Keratinocyte (primary cell): ENCODE measurements at regions not wholly inside any gene's neighbourhood (a gene's known extent, or its start where the extent isn't known, plus 50 kb on each side); places are given as distances from the start of the nearest gene placed in this dataset.

Experiments
- DNase-seq: peaks from one replicate; pipeline ENCODE4 v3.0.0-alpha.2; 2011; ENCODE audit warnings: low read depth, missing footprints, low spot score
- FAIRE-seq: peaks from 2 replicates; lab custom pipeline; 2011; peaks lifted over from hg19 to GRCh38; lab: Jason Lieb, UNC
- H2AFZ ChIP-seq: 2 replicates; pipeline ENCODE4 v1.6.0; 2012; ENCODE audit warnings: low read length, control low read depth, inconsistent platforms; ENCODE audit not compliant: control insufficient read depth
- H3K27ac ChIP-seq: 2 replicates; pipeline ENCODE4 v1.5.1; 2011; ENCODE audit warnings: low read length; ENCODE audit not compliant: control insufficient read depth, insufficient read depth
- H3K27me3 ChIP-seq: 3 replicates; pipeline ENCODE4 v1.6.0; 2011; ENCODE audit warnings: low read length; ENCODE audit not compliant: control insufficient read depth, insufficient read depth; ENCODE audit errors: extremely low read depth
- H3K36me3 ChIP-seq, 2 experiments: 2 replicates in 1 of 2; 3 replicates in 1 of 2; pipeline ENCODE4 v1.5.1; 2011; ENCODE audit warnings: low read length in 2 of 2, mild to moderate bottlenecking in 1 of 2; ENCODE audit not compliant: control insufficient read depth in 2 of 2, insufficient read depth in 2 of 2; ENCODE audit errors: extremely low read depth in 1 of 2
- H3K4me1 ChIP-seq: 3 replicates; pipeline ENCODE4 v1.5.1; 2011; ENCODE audit warnings: low read length; ENCODE audit not compliant: control insufficient read depth, insufficient read depth; ENCODE audit errors: extremely low read depth
- H3K4me2 ChIP-seq: 3 replicates; pipeline ENCODE4 v1.6.0; 2011; ENCODE audit warnings: low read depth, low read length; ENCODE audit not compliant: control insufficient read depth, insufficient read depth; ENCODE audit errors: extremely low read depth
- H3K4me3 ChIP-seq, 3 experiments: fragments of 200-600 bp in 1 of 3; sonication (generic) in 1 of 3; 2 replicates in 2 of 3; 3 replicates in 1 of 3; pipeline ENCODE4 v1.5.1; 2011 to 2016; ENCODE audit warnings: low read length in 3 of 3, mild to moderate bottlenecking in 3 of 3, control low read depth in 2 of 3, inconsistent platforms in 1 of 3, low read depth in 1 of 3, mixed read lengths in 1 of 3, mixed run types in 1 of 3, moderate library complexity in 1 of 3; ENCODE audit not compliant: control insufficient read depth in 2 of 3, insufficient read depth in 2 of 3; ENCODE audit errors: extremely low read depth in 1 of 3
- H3K79me2 ChIP-seq: 2 replicates; pipeline ENCODE4 v1.6.0; 2012; ENCODE audit warnings: low read length; ENCODE audit not compliant: control insufficient read depth, insufficient read depth
- H3K9ac ChIP-seq: 3 replicates; pipeline ENCODE4 v1.6.0; 2011; ENCODE audit warnings: low read length; ENCODE audit not compliant: control insufficient read depth, insufficient read depth; ENCODE audit errors: extremely low read depth
- H3K9me1 ChIP-seq: 3 replicates; pipeline ENCODE4 v1.6.0; 2011; ENCODE audit warnings: low read length; ENCODE audit not compliant: control insufficient read depth, insufficient read depth; ENCODE audit errors: extremely low read depth
- H3K9me3 ChIP-seq: 2 replicates; pipeline ENCODE4 v1.5.1; 2012; ENCODE audit warnings: low read depth, low read length; ENCODE audit not compliant: control insufficient read depth
- H4K20me1 ChIP-seq: 3 replicates; pipeline ENCODE4 v1.6.0; 2011; ENCODE audit warnings: low read length; ENCODE audit not compliant: control insufficient read depth, insufficient read depth; ENCODE audit errors: extremely low read depth
- CTCF ChIP-seq, 3 experiments: IDR thresholded peaks in 1 of 3; conservative IDR thresholded peaks in 1 of 3; optimal IDR thresholded peaks in 1 of 3; 2 replicates in 2 of 3; 3 replicates in 1 of 3; pipeline versions ENCODE3 to v1.5.1; 2011; ENCODE audit warnings: low read length in 3 of 3, mild to moderate bottlenecking in 3 of 3, moderate library complexity in 2 of 3, control low read depth in 1 of 3, inconsistent platforms in 1 of 3; ENCODE audit not compliant: insufficient read depth in 2 of 3; ENCODE audit errors: extremely low read depth in 1 of 3
- EZH2 ChIP-seq: IDR thresholded peaks from one replicate; pipeline ENCODE4 v1.6.1; 2012; ENCODE audit warnings: inconsistent platforms, mild to moderate bottlenecking, low read length, moderate library complexity
- dilution Hi-C: fragments of 300-500 bp; cut with MboI; formaldehyde crosslinking; loops from one replicate; pipeline ENCODE4 v1.7.0; 2020; ENCODE audit warnings: low sequenced_read_pairs; ENCODE audit not compliant: extremely low pct_ligation_motif_present

DNA sequence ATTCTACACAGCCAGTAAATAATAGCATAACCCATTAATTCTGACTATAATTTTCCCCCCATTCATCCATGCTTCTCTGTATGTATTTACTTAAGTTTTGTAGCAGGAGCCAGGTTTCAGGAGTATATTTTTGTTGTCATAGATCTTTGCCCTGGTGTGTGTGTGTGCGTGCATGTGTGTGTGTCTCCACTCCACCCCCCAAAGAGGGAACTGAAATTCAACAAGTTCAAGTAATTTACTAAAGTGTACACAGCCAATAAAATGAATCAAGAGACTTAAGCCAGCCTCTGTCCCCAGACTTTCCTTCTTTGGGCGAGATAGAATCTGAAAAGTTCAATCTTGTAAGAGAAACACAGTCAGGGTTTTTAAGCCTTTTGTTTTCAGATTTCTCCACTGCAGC lies 792.0 kb downstream of the MED13L start:
- Histone ChIP-seq H2AFZ (no peak overlapping the region), H3K9me3 (no peaks in the 10 kb centered on the region), H3K9ac (no peak overlapping the region), H3K27me3 (no peaks in the 10 kb centered on the region), H4K20me1 (no peaks in the 10 kb centered on the region), H3K4me1 (no peaks in the 10 kb centered on the region), H3K36me3 (no peaks in the 10 kb centered on the region), H3K9me1 (no peaks in the 10 kb centered on the region), H3K27ac (no peak overlapping the region), H3K79me2 (no peaks in the 10 kb centered on the region), H3K4me3 (no peak overlapping the region), H3K4me2 (no peak overlapping the region)
- dilution Hi-C loops: no loop called here
- TF ChIP-seq CTCF (optimal IDR thresholded peaks at IDR 0.05 in 1 of 3, IDR thresholded peaks at IDR 0.05 in 1 of 3, conservative IDR thresholded peaks at IDR 0.05 in 1 of 3; ENCODE audit: extremely low read depth in 1 of 3, insufficient read depth in 2 of 3, low read length in 3 of 3): no peak
- TF ChIP-seq EZH2: no peak
- no peak for DNase-seq
- FAIRE-seq: no peak

DNA sequence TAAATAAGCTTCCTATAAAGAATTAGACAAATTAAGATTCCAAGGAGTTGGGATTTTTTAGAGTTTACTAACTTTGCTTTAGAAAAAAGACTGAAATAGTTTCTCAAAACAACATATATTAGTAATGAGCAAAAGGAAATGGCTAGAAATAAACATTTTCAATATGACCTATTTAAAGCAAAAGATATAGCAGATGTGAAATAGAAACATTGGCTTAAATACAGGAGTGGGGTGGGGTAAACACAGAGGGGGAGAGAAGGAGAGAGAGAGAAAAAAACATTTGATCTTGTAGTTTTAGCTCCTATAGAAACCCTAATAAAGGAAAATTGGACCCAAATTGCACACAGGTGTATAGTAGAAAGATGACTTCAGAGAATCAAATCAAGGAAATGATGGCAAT lies 794.5 kb downstream of the MED13L start:
- H2AFZ ChIP-seq: no peak overlapping the region
- no peak overlapping the region for H3K4me3 ChIP-seq
- H3K27me3 ChIP-seq: no peaks in the 10 kb centered on the region
- FAIRE-seq (no peak), DNase-seq (no peak)
- dilution Hi-C loops: no loop called here
- no peaks in the 10 kb centered on the region for H3K4me1 ChIP-seq
- H3K36me3 ChIP-seq: no peaks in the 10 kb centered on the region
- H3K9me3 ChIP-seq: no peaks in the 10 kb centered on the region
- H3K9ac ChIP-seq: no peak overlapping the region
- no peaks in the 10 kb centered on the region for H3K9me1 ChIP-seq
- TF ChIP-seq CTCF (optimal IDR thresholded peaks at IDR 0.05 in 1 of 3, IDR thresholded peaks at IDR 0.05 in 1 of 3, conservative IDR thresholded peaks at IDR 0.05 in 1 of 3; ENCODE audit: extremely low read depth in 1 of 3, insufficient read depth in 2 of 3, low read length in 3 of 3) (no peak), EZH2 (no peak)
- no peak overlapping the region for H3K4me2 ChIP-seq
- no peaks in the 10 kb centered on the region for H4K20me1 ChIP-seq
- H3K27ac ChIP-seq: no peak overlapping the region
- H3K79me2 ChIP-seq: no peaks in the 10 kb centered on the region
